Coronary artery (tissue), 2 donors: ENCODE measurements at regions not wholly inside any gene's neighbourhood (a gene's known extent, or its start where the extent isn't known, plus 50 kb on each side); places are given as distances from the start of the nearest gene placed in this dataset.
A peak's percentile ranks its signal among the peaks of the same experiment; 100 is the strongest.
"Not testable (repeated sequence)": the region's sequence is repeated elsewhere in the genome, so short reads cannot be mapped to it uniquely, and the experiment has no call there.

Experiments used
- DNase-seq: peaks from one replicate; pipeline ENCODE4 v3.0.0-alpha.2; 2017; ENCODE audit warnings: low spot score
- H3K27ac ChIP-seq, 2 donors: fragments of 200-600 bp; sonication (generic); one replicate each; pipeline ENCODE4 v1.5.1; 2016 to 2019
- H3K4me3 ChIP-seq: fragments of 200-600 bp; sonication (generic); 2 replicates; pipeline ENCODE4 v1.5.1; 2016; ENCODE audit warnings: mild to moderate bottlenecking, moderate library complexity
- TF ChIP-seq, protein P1 (sequence below): fragments of 200-600 bp; sonication (generic); IDR thresholded peaks from one replicate; pipeline ENCODE4 v1.5.1; 2019; ENCODE audit warnings: antibody characterized with exemption

- no peak overlapping the region for H3K27ac ChIP-seq
- TF ChIP-seq, protein P1, sequence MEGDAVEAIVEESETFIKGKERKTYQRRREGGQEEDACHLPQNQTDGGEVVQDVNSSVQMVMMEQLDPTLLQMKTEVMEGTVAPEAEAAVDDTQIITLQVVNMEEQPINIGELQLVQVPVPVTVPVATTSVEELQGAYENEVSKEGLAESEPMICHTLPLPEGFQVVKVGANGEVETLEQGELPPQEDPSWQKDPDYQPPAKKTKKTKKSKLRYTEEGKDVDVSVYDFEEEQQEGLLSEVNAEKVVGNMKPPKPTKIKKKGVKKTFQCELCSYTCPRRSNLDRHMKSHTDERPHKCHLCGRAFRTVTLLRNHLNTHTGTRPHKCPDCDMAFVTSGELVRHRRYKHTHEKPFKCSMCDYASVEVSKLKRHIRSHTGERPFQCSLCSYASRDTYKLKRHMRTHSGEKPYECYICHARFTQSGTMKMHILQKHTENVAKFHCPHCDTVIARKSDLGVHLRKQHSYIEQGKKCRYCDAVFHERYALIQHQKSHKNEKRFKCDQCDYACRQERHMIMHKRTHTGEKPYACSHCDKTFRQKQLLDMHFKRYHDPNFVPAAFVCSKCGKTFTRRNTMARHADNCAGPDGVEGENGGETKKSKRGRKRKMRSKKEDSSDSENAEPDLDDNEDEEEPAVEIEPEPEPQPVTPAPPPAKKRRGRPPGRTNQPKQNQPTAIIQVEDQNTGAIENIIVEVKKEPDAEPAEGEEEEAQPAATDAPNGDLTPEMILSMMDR: no peak
- H3K4me3 ChIP-seq: no peak overlapping the region
- peak; percentile 38 for DNase-seq
These were observed 111.7 kb downstream of the PDGFA start for GRCh38 chr7:407721-408539.

GRCh38 chr7:408751-409311 lies 110.8 kb downstream of the PDGFA start:
- TF ChIP-seq, protein P1: no peak
- no peak for DNase-seq
- Histone ChIP-seq H3K27ac (no peak overlapping the region), H3K4me3 (no peak overlapping the region)

DNA sequence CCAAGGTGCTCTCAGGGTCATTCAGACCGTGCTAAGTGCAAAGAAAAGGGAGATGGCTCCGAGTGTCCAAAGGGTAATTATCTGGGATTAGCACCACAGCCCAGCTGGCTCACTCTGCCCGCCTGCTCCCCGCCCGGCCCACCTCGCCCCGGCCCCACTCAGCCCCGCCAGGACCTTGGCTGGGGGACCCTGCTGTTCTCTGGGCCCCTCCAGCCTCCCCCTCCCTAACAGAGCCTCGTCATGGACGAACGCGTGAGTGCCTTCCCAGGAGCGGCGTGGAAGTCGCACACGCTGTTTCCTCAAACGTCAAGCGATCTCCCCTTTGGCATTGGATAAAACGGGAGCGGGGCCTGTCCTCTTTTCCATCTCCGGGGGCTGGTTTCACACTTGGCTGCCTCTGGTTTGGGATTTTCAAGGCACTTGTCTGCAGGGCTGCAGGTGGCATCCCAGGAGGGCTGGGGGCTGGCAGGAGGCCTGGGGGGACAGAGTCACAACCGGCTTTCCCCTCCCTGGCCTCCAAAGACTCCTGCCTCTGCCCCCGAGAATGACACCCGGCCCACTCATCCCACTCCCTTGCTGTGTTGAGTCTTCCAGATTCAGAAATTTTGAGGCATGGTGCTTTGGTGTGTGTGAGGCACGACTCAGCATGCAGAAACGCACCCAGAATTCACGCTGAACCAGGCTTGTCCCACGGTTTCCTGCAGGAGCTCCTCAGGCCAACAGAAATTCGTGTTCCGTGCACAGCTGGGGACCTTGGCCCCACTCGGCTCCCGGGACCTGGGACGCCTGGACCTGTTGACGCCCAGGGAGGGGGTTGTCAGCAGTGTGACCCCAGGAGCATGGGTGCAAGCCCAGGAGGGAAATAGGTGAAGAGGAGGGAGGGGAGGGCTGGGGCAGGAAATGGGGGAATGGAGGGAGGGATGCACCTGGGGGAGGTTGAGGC lies 110.0 kb downstream of the PDGFA start:
- no peak overlapping the region for H3K4me3 ChIP-seq

DNA sequence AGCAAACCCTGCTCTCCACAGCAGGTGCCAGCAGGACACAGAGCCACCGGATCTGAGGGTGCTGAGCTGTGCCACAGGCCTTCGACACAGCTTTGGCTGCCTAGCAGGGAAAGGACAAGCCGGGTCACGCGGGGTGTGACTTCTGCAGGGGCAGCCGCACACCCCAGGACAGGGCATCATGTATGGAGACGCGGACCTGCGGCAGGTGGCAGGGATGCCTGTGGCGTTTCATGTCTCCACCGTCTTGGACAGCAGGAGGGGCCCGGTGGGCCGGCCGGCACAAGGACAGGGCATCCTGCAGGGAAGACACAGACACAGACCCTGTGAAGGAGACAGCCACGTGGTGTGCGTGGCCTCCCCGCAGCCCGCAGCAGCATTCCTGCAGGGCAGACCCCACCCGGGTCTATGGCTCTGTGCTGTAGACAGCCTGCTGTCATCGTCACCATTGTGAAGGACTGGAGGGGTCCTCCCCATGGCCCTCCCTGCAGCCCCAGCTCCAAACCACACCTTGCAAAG lies 109.2 kb downstream of the PDGFA start:
- DNase-seq: no peak
- Histone ChIP-seq H3K27ac (no peak overlapping the region), H3K4me3 (no peak overlapping the region)
- TF ChIP-seq, protein P1: no peak

More for the DNA sequence above, 110.0 kb downstream of the PDGFA start:
- TF ChIP-seq, protein P1: no peak
- H3K27ac ChIP-seq: no peak overlapping the region
- no peak for DNase-seq

GRCh38 chr7:411116-411515 lies 108.5 kb downstream of the PDGFA start:
- H3K4me3 ChIP-seq, DNase-seq, H3K27ac ChIP-seq: not testable (repeated sequence)

DNA sequence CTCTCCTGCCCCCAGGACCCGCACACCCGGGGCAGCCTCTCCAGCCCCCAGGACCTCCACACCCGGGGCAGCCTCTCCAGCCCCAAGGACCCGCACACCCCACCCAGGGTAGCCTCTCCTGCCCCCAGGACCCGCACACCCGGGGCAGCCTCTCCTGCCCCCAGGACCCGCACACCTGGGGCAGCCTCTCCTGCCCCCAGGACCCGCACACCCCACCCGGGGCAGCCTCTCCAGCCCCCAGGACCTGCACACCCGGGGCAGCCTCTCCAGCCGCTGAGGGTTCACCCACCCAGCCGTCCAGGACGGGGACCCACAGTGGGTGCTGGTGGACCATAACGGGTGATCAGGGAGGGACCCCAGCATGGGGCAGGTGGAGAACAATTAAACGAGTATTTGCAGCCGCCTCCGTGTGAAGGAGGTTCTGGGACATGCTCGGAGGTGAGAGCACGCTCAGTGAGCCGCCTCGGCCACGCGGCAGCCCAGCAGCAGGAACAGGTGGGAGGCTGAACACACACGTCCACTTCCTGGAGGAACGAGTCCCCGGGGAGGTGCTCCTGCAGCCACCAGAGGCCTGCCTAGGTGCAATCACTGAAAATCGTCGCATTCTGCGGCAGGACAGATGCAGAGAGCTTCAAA lies 107.9 kb downstream of the PDGFA start:
- H3K4me3 ChIP-seq: no peak overlapping the region
- no peak overlapping the region for H3K27ac ChIP-seq
- DNase-seq: no peak
- TF ChIP-seq, protein P1: no peak
